BE2C (cell line): ENCODE measurements at regions not wholly inside any gene's neighbourhood (a gene's known extent, or its start where the extent isn't known, plus 50 kb on each side); places are given as distances from the start of the nearest gene placed in this dataset.

ENCODE experiments used
- DNase-seq: peaks from one replicate; pipeline ENCODE4 v3.0.0-alpha.2; 2020
- H3K27me3 ChIP-seq: fragments of 250-450 bp; sonication (Bioruptor Pico); 2 replicates; pipeline ENCODE4 v1.5.1; 2020; ENCODE audit warnings: mild to moderate bottlenecking
- H3K36me3 ChIP-seq: fragments of 250-450 bp; sonication (Bioruptor Pico); 2 replicates; pipeline ENCODE4 v1.5.1; 2020; ENCODE audit warnings: mild to moderate bottlenecking
- H3K4me1 ChIP-seq: fragments of 250-450 bp; sonication (Bioruptor Pico); 2 replicates; pipeline ENCODE4 v1.5.1; 2020
- H3K4me3 ChIP-seq: 2 replicates; pipeline ENCODE4 v1.5.1; 2011; ENCODE audit warnings: low read depth, low read length
- H3K9me3 ChIP-seq: fragments of 250-450 bp; sonication (Bioruptor Pico); 2 replicates; pipeline ENCODE4 v1.5.1; 2020
- CTCF ChIP-seq: IDR thresholded peaks from 2 replicates; pipeline ENCODE4 v1.5.1; 2012; ENCODE audit warnings: mild to moderate bottlenecking, low read depth, low read length

GRCh38 chr2:144615866-144616565, 96.1 kb upstream of the ZEB2 start:
- Histone ChIP-seq H3K9me3 (no peaks in the 10 kb centered on the region), H3K36me3 (no peaks in the 10 kb centered on the region), H3K27me3 (no peaks in the 10 kb centered on the region), H3K4me3 (no peak overlapping the region), H3K4me1 (no peaks in the 10 kb centered on the region)
- no peak for TF ChIP-seq CTCF
- no peak for DNase-seq

- no peaks in the 10 kb centered on the region for H3K4me1 ChIP-seq
- H3K27me3 ChIP-seq, result no peaks in the 10 kb centered on the region
- TF ChIP-seq CTCF, result no peak
- H3K4me3 ChIP-seq, result no peak overlapping the region
- no peaks in the 10 kb centered on the region for H3K9me3 ChIP-seq
- no peak for DNase-seq
- H3K36me3 ChIP-seq, result no peaks in the 10 kb centered on the region
These were observed 88.1 kb upstream of the ZEB2 start for GRCh38 chr2:144607891-144608521.

GRCh38 chr2:144607099-144607498, 87.2 kb upstream of the ZEB2 start:
- TF ChIP-seq CTCF, result no peak
- Histone ChIP-seq H3K4me1 (no peaks in the 10 kb centered on the region), H3K4me3 (no peak overlapping the region), H3K9me3 (no peaks in the 10 kb centered on the region), H3K36me3 (no peaks in the 10 kb centered on the region), H3K27me3 (no peaks in the 10 kb centered on the region)
- DNase-seq, result no peak

GRCh38 chr2:144606466-144607095, 86.7 kb upstream of the ZEB2 start:
- Histone ChIP-seq H3K4me1 (no peaks in the 10 kb centered on the region), H3K9me3 (no peaks in the 10 kb centered on the region), H3K4me3 (no peak overlapping the region), H3K27me3 (no peaks in the 10 kb centered on the region), H3K36me3 (no peaks in the 10 kb centered on the region)
- DNase-seq, result no peak
- TF ChIP-seq CTCF, result no peak

- Histone ChIP-seq H3K36me3 (no peaks in the 10 kb centered on the region), H3K27me3 (no peaks in the 10 kb centered on the region), H3K9me3 (no peaks in the 10 kb centered on the region), H3K4me3 (no peak overlapping the region), H3K4me1 (no peaks in the 10 kb centered on the region)
- TF ChIP-seq CTCF, result no peak
- no peak for DNase-seq
These were observed 85.4 kb upstream of the ZEB2 start for GRCh38 chr2:144605231-144605840.
